ENCODE measurements at regions not wholly inside any gene's neighbourhood (a gene's known extent, or its start where the extent isn't known, plus 50 kb on each side); places are given as distances from the start of the nearest gene placed in this dataset.

GRCh38 chr5:56722317-56722716, 93.0 kb upstream of the MAP3K1 start:
- in situ Hi-C loops (cut with MboI; ENCODE audit: low sequenced_read_pairs in 4 of 4) = no loop called here
- Histone ChIP-seq H3K27ac (no peak overlapping the region), H3K4me1 (no peaks in the 10 kb centered on the region), H3K9me3 (no peaks in the 10 kb centered on the region), H3K4me3 (no peak overlapping the region), H3K27me3 (no peaks in the 10 kb centered on the region), H3K36me3 (no peaks in the 10 kb centered on the region)
- intact Hi-C loops (cut with DNase I; ENCODE audit: low total_unique reads) = no loop called here
- DNase-seq (no peak), ATAC-seq (no peak)
- TF ChIP-seq POLR2A (IDR thresholded peaks at IDR 0.05) (no peak), CTCF (IDR thresholded peaks at IDR 0.05 in 4 of 5, conservative IDR thresholded peaks at IDR 0.05 in 1 of 5) (no peak)

GRCh38 chr5:56717253-56717987, 97.9 kb upstream of the MAP3K1 start:
- DNase-seq (no peak), ATAC-seq (no peak)
- Histone ChIP-seq H3K4me1 (no peaks in the 10 kb centered on the region), H3K27me3 (no peaks in the 10 kb centered on the region), H3K9me3 (no peaks in the 10 kb centered on the region), H3K36me3 (no peaks in the 10 kb centered on the region), H3K27ac (no peak overlapping the region), H3K4me3 (no peak overlapping the region)
- intact Hi-C loops (cut with DNase I; ENCODE audit: low total_unique reads) = no loop called here
- in situ Hi-C loops (cut with MboI; ENCODE audit: low sequenced_read_pairs in 4 of 4) = no loop called here
- no peak for TF ChIP-seq CTCF (IDR thresholded peaks at IDR 0.05 in 4 of 5, conservative IDR thresholded peaks at IDR 0.05 in 1 of 5)
- no peak for TF ChIP-seq POLR2A (IDR thresholded peaks at IDR 0.05)

GRCh38 chr5:56715986-56716385, 99.4 kb upstream of the MAP3K1 start:
- in situ Hi-C loops (cut with MboI; ENCODE audit: low sequenced_read_pairs in 4 of 4) = no loop called here
- no peaks in the 10 kb centered on the region for H3K36me3 ChIP-seq
- H3K9me3 ChIP-seq = no peaks in the 10 kb centered on the region
- TF ChIP-seq CTCF (IDR thresholded peaks at IDR 0.05 in 4 of 5, conservative IDR thresholded peaks at IDR 0.05 in 1 of 5) (no peak), POLR2A (IDR thresholded peaks at IDR 0.05) (no peak)
- no peaks in the 10 kb centered on the region for H3K4me1 ChIP-seq
- no peak overlapping the region for H3K27ac ChIP-seq
- no peaks in the 10 kb centered on the region for H3K27me3 ChIP-seq
- intact Hi-C loops (cut with DNase I; ENCODE audit: low total_unique reads) = no loop called here
- ATAC-seq (no peak), DNase-seq (no peak)
- H3K4me3 ChIP-seq = no peak overlapping the region

GRCh38 chr5:56712895-56713591, 102.3 kb upstream of the MAP3K1 start:
- TF ChIP-seq POLR2A (IDR thresholded peaks at IDR 0.05) (no peak), CTCF (IDR thresholded peaks at IDR 0.05 in 4 of 5, conservative IDR thresholded peaks at IDR 0.05 in 1 of 5) (no peak)
- DNase-seq (no peak), ATAC-seq (no peak)
- no peak overlapping the region for H3K4me3 ChIP-seq
- no peaks in the 10 kb centered on the region for H3K27me3 ChIP-seq
- in situ Hi-C loops (cut with MboI; ENCODE audit: low sequenced_read_pairs in 4 of 4) = no loop called here
- H3K9me3 ChIP-seq = no peaks in the 10 kb centered on the region
- no peak overlapping the region for H3K27ac ChIP-seq
- no peaks in the 10 kb centered on the region for H3K36me3 ChIP-seq
- H3K4me1 ChIP-seq = no peaks in the 10 kb centered on the region
- intact Hi-C loops (cut with DNase I; ENCODE audit: low total_unique reads) = no loop called here

All from gastrocnemius medialis (tissue), 4 donors.